ENCODE measurements at regions not wholly inside any gene's neighbourhood (a gene's known extent, or its start where the extent isn't known, plus 50 kb on each side); places are given as distances from the start of the nearest gene placed in this dataset.

DNA sequence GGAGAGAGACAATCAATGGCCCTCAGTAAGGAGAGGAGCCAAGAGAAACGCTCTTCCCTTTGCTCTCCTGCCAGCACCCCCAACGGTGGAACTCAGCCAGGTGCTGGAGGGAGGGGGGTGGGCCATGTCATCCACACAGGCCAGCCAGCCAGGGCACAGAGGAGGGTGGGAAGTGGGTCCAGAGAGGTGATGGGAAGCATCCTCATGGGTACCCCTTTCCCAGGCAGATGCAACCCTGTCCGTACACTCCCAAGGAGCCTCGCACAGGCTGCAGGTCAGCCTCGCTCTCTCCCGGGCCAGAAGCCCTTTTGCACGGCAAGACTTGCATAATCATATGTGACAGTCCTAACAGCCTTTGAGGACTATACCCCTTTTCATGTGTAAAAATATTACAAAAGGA is 142.0 kb upstream of the NAMPT start:
- TF ChIP-seq, protein P1, sequence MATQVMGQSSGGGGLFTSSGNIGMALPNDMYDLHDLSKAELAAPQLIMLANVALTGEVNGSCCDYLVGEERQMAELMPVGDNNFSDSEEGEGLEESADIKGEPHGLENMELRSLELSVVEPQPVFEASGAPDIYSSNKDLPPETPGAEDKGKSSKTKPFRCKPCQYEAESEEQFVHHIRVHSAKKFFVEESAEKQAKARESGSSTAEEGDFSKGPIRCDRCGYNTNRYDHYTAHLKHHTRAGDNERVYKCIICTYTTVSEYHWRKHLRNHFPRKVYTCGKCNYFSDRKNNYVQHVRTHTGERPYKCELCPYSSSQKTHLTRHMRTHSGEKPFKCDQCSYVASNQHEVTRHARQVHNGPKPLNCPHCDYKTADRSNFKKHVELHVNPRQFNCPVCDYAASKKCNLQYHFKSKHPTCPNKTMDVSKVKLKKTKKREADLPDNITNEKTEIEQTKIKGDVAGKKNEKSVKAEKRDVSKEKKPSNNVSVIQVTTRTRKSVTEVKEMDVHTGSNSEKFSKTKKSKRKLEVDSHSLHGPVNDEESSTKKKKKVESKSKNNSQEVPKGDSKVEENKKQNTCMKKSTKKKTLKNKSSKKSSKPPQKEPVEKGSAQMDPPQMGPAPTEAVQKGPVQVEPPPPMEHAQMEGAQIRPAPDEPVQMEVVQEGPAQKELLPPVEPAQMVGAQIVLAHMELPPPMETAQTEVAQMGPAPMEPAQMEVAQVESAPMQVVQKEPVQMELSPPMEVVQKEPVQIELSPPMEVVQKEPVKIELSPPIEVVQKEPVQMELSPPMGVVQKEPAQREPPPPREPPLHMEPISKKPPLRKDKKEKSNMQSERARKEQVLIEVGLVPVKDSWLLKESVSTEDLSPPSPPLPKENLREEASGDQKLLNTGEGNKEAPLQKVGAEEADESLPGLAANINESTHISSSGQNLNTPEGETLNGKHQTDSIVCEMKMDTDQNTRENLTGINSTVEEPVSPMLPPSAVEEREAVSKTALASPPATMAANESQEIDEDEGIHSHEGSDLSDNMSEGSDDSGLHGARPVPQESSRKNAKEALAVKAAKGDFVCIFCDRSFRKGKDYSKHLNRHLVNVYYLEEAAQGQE (tag by site-specific recombination; IDR thresholded peaks at IDR 0.05): no peak
- TF ChIP-seq ZNF214 (tag by site-specific recombination; IDR thresholded peaks at IDR 0.05; ENCODE audit: borderline replicate concordance) (no peak), ZBTB7A (tag by site-specific recombination; IDR thresholded peaks at IDR 0.05; ENCODE audit: low read depth) (no peak), ZNF830 (tag by site-specific recombination; IDR thresholded peaks at IDR 0.05; ENCODE audit: low read depth) (no peak), ZNF660 (tag by site-specific recombination; IDR thresholded peaks at IDR 0.05) (no peak), ZNF114 (tag by site-specific recombination; IDR thresholded peaks at IDR 0.05) (no peak)
- TF ChIP-seq, protein P2, sequence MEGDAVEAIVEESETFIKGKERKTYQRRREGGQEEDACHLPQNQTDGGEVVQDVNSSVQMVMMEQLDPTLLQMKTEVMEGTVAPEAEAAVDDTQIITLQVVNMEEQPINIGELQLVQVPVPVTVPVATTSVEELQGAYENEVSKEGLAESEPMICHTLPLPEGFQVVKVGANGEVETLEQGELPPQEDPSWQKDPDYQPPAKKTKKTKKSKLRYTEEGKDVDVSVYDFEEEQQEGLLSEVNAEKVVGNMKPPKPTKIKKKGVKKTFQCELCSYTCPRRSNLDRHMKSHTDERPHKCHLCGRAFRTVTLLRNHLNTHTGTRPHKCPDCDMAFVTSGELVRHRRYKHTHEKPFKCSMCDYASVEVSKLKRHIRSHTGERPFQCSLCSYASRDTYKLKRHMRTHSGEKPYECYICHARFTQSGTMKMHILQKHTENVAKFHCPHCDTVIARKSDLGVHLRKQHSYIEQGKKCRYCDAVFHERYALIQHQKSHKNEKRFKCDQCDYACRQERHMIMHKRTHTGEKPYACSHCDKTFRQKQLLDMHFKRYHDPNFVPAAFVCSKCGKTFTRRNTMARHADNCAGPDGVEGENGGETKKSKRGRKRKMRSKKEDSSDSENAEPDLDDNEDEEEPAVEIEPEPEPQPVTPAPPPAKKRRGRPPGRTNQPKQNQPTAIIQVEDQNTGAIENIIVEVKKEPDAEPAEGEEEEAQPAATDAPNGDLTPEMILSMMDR (tag by site-specific recombination; IDR thresholded peaks at IDR 0.05): no peak
- TF ChIP-seq, protein P3, sequence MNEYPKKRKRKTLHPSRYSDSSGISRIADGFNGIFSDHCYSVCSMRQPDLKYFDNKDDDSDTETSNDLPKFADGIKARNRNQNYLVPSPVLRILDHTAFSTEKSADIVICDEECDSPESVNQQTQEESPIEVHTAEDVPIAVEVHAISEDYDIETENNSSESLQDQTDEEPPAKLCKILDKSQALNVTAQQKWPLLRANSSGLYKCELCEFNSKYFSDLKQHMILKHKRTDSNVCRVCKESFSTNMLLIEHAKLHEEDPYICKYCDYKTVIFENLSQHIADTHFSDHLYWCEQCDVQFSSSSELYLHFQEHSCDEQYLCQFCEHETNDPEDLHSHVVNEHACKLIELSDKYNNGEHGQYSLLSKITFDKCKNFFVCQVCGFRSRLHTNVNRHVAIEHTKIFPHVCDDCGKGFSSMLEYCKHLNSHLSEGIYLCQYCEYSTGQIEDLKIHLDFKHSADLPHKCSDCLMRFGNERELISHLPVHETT (tag by site-specific recombination; IDR thresholded peaks at IDR 0.05): no peak
